ENCODE measurements at regions not wholly inside any gene's neighbourhood (a gene's known extent, or its start where the extent isn't known, plus 50 kb on each side); places are given as distances from the start of the nearest gene placed in this dataset.

DNA sequence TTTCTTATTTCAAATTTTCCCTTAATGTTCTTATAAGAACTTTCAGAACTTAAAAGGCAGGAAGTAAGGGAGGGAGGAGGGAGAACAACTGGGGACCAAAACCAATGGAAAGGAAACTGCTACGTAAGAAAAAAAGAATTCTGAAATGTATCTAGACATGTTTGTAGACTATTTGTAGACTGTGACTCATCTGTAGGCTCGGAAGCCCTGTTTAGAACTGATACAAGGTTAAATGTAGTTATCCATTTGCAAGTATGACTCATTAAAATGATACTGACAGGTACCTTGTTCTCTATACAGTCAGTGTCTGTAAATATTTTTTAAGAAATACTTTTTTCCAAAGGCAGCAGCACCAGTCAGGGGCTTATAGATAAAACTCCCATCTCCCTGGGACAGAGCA, 202.0 kb downstream of the DHX15 start:
- TF ChIP-seq POLR2A (IDR thresholded peaks at IDR 0.05; ENCODE audit: low read length) (no peak), GATA1 (IDR thresholded peaks at IDR 0.05; ENCODE audit: low read depth, low read length) (no peak)
